ENCODE measurements at regions not wholly inside any gene's neighbourhood (a gene's known extent, or its start where the extent isn't known, plus 50 kb on each side); places are given as distances from the start of the nearest gene placed in this dataset.
A peak's percentile ranks its signal among the peaks of the same experiment; 100 is the strongest.

GRCh38 chr10:43943818-43944360, 295.2 kb upstream of the ZNF32 start:
- H3K4me3 ChIP-seq (ENCODE audit: low read depth, low read length) = no peak overlapping the region
- DNase-seq (ENCODE audit: low read depth) = no peak
- TF ChIP-seq CTCF (IDR thresholded peaks at IDR 0.05; ENCODE audit: insufficient read depth, low read depth, low read length, missing control alignments) = no peak

GRCh38 chr10:43943119-43943817, 294.6 kb upstream of the ZNF32 start:
- no peak for TF ChIP-seq CTCF (IDR thresholded peaks at IDR 0.05; ENCODE audit: insufficient read depth, low read depth, low read length, missing control alignments)
- no peak for DNase-seq (ENCODE audit: low read depth)
- H3K4me3 ChIP-seq (ENCODE audit: low read depth, low read length) = no peak overlapping the region

GRCh38 chr10:43942096-43942850, 293.6 kb upstream of the ZNF32 start:
- H3K4me3 ChIP-seq (ENCODE audit: low read depth, low read length) = no peak overlapping the region
- no peak for TF ChIP-seq CTCF (IDR thresholded peaks at IDR 0.05; ENCODE audit: insufficient read depth, low read depth, low read length, missing control alignments)
- no peak for DNase-seq (ENCODE audit: low read depth)

GRCh38 chr10:43940898-43941837, 292.5 kb upstream of the ZNF32 start:
- no peak for TF ChIP-seq CTCF (IDR thresholded peaks at IDR 0.05; ENCODE audit: insufficient read depth, low read depth, low read length, missing control alignments)
- DNase-seq (ENCODE audit: low read depth) = no peak
- no peak overlapping the region for H3K4me3 ChIP-seq (ENCODE audit: low read depth, low read length)

- TF ChIP-seq CTCF (IDR thresholded peaks at IDR 0.05; ENCODE audit: insufficient read depth, low read depth, low read length, missing control alignments) = no peak
- DNase-seq (ENCODE audit: low read depth) = peak; percentile 22
- H3K4me3 ChIP-seq (ENCODE audit: low read depth, low read length) = no peak overlapping the region
Observed at GRCh38 chr10:43939939-43940820, 291.5 kb upstream of the ZNF32 start.

All from GM12865 (cell line).